DOHH2 (cell line): ENCODE measurements at regions not wholly inside any gene's neighbourhood (a gene's known extent, or its start where the extent isn't known, plus 50 kb on each side); places are given as distances from the start of the nearest gene placed in this dataset.

Source experiments
- CTCF ChIP-seq: fragments of 200-600 bp; sonication (generic); IDR thresholded peaks from one replicate; pipeline ENCODE4 v1.5.1; 2014; ENCODE audit warnings: antibody characterized with exemption, mild to moderate bottlenecking, low read depth, low read length; ENCODE audit not compliant: poor library complexity, severe bottlenecking
- EZH2phosphoT487 ChIP-seq: fragments of 200-600 bp; sonication (generic); IDR thresholded peaks from 2 replicates; pipeline ENCODE4 v1.6.1; 2017; ENCODE audit warnings: borderline replicate concordance, mild to moderate bottlenecking, antibody characterized with exemption, low read length, moderate library complexity, mixed read lengths

DNA sequence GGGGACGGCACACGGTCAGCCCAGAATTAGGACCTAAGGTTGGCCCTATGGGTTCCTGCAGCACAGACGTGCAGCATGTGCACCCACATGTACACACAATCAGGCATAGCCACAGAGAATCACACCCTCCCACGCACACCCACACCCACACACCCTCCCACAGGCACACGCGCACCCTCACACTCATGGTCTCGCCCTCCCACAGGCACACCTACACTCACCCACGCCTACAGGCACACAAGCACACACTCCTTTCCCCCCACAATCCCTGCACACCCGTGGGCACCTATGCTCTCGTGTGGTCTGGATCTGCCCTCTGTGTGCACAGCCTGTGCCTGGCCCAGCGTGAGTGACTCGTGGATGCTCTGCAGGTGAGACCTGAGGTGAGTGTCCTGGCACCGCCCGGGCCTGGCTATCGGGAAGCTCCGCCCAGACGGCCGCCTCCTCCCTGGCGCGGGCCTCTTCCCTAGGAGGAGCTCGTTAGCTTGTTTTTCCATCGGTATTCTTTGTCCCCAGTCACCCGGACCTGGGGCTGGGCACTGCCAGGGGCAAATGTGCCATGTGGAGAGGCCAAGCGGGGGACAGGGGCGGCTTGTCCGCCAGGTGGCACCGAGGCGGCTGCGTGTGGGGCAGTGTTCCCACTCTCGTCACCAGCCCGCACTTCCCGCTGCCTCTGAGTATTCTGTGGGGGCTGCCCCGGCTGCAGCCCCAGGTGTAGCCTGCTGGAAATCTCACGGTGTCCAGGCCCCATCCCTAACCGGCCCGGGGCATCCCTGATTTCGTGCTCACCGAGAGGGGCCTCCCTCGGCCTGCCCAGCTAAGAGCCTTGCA, 110.2 kb upstream of the FAM20C start:
- no peak for TF ChIP-seq CTCF
- TF ChIP-seq EZH2phosphoT487 = no peak
